SU-DHL-6 (cell line): ENCODE measurements at regions not wholly inside any gene's neighbourhood (a gene's known extent, or its start where the extent isn't known, plus 50 kb on each side); places are given as distances from the start of the nearest gene placed in this dataset.

Experiments used
- H2AFZ ChIP-seq: fragments of 200-600 bp; sonication (generic); 2 replicates; pipeline ENCODE4 v1.6.1; 2014; ENCODE audit warnings: low read depth, mild to moderate bottlenecking, moderate library complexity, mixed read lengths, antibody characterized with exemption, low read length; ENCODE audit not compliant: severe bottlenecking
- H3F3A ChIP-seq: fragments of 200-600 bp; shearing (Covaris generic); 2 replicates; pipeline ENCODE4 v1.6.0; 2016; ENCODE audit warnings: antibody characterized with exemption, mild to moderate bottlenecking; ENCODE audit not compliant: insufficient read depth
- H3K27ac ChIP-seq: fragments of 200-600 bp; sonication (generic); 2 replicates; pipeline ENCODE4 v1.5.1; 2016; ENCODE audit warnings: low read depth, mild to moderate bottlenecking, low read length, moderate library complexity, mixed read lengths
- H3K27me3 ChIP-seq: fragments of 200-600 bp; sonication (generic), shearing (Covaris generic); 2 replicates; pipeline ENCODE4 v1.6.0; 2014; ENCODE audit warnings: mild to moderate bottlenecking, low read length
- H3K36me3 ChIP-seq: fragments of 200-600 bp; sonication (generic); 2 replicates; pipeline ENCODE4 v1.6.1; 2014; ENCODE audit warnings: mild to moderate bottlenecking, low read length, mixed read lengths
- H3K4me2 ChIP-seq: fragments of 300-600, 200-600 bp; shearing (Covaris generic), sonication (generic); 2 replicates; pipeline ENCODE4 v1.6.0; 2014; ENCODE audit warnings: low read length, low read depth, mild to moderate bottlenecking; ENCODE audit not compliant: poor library complexity, severe bottlenecking
- H3K4me3 ChIP-seq: fragments of 200-600 bp; sonication (generic); 2 replicates; pipeline ENCODE4 v1.5.1; 2014; ENCODE audit warnings: antibody characterized with exemption, low read length, mild to moderate bottlenecking, mixed read lengths; ENCODE audit not compliant: insufficient read depth, poor library complexity, severe bottlenecking
- H3K79me2 ChIP-seq: fragments of 200-600 bp; sonication (generic); 2 replicates; pipeline ENCODE4 v1.6.1; 2014; ENCODE audit warnings: mild to moderate bottlenecking, low read length, moderate library complexity; ENCODE audit not compliant: insufficient read depth
- H3K9ac ChIP-seq: fragments of 200-600 bp; sonication (generic); 2 replicates; pipeline ENCODE4 v1.7.0; 2014; ENCODE audit warnings: mild to moderate bottlenecking, low read length
- H3K9me2 ChIP-seq: fragments of 200-600 bp; sonication (generic); replicated peaks from 2 replicates; pipeline ENCODE4 v1.6.1; 2014; ENCODE audit warnings: low read length; ENCODE audit not compliant: insufficient read depth
- H3K9me3 ChIP-seq: fragments of 200-600 bp; sonication (generic); 2 replicates; pipeline ENCODE4 v1.6.1; 2014; ENCODE audit warnings: low read length, mixed read lengths; ENCODE audit not compliant: insufficient read depth
- H4K20me1 ChIP-seq: fragments of 200-600 bp; sonication (generic); 2 replicates; pipeline ENCODE4 v1.6.1; 2014; ENCODE audit warnings: low read depth, mild to moderate bottlenecking, antibody characterized with exemption, low read length, moderate library complexity, mixed read lengths
- CTCF ChIP-seq: fragments of 200-600 bp; sonication (generic); IDR thresholded peaks from one replicate; pipeline ENCODE4 v1.5.1; 2017; ENCODE audit warnings: antibody characterized with exemption, mild to moderate bottlenecking, low read length, moderate library complexity; ENCODE audit not compliant: insufficient read depth, poor library complexity, severe bottlenecking
- EZH2phosphoT487 ChIP-seq: fragments of 200-600 bp; sonication (generic), shearing (Covaris generic); conservative IDR thresholded peaks from 2 replicates; pipeline ENCODE4 v1.6.1; 2018; ENCODE audit warnings: mild to moderate bottlenecking, antibody characterized with exemption, low read length, moderate library complexity, mixed read lengths

- no peaks in the 10 kb centered on the region for H3K27me3 ChIP-seq
- H2AFZ ChIP-seq: no peak overlapping the region
- H3K79me2 ChIP-seq: no peaks in the 10 kb centered on the region
- TF ChIP-seq CTCF: no peak
- no peak for TF ChIP-seq EZH2phosphoT487
- no peak overlapping the region for H3K4me2 ChIP-seq
- no peaks in the 10 kb centered on the region for H3K36me3 ChIP-seq
- H4K20me1 ChIP-seq: no peaks in the 10 kb centered on the region
- H3F3A ChIP-seq: no peaks in the 10 kb centered on the region
- H3K27ac ChIP-seq: no peak overlapping the region
- H3K4me3 ChIP-seq: no peak overlapping the region
- no peaks in the 10 kb centered on the region for H3K9me3 ChIP-seq
- no peaks in the 10 kb centered on the region for H3K9me2 ChIP-seq
- H3K9ac ChIP-seq: no peak overlapping the region
Measured at GRCh38 chr18:73646772-73647171, 500.9 kb downstream of the FBXO15 start.

GRCh38 chr18:73646196-73646595 is 501.4 kb downstream of the FBXO15 start:
- no peaks in the 10 kb centered on the region for H3K9me2 ChIP-seq
- no peak for TF ChIP-seq EZH2phosphoT487
- TF ChIP-seq CTCF: no peak
- no peak overlapping the region for H3K4me2 ChIP-seq
- no peaks in the 10 kb centered on the region for H3K36me3 ChIP-seq
- H3K4me3 ChIP-seq: no peak overlapping the region
- no peak overlapping the region for H2AFZ ChIP-seq
- H3K9me3 ChIP-seq: no peaks in the 10 kb centered on the region
- no peak overlapping the region for H3K27ac ChIP-seq
- no peaks in the 10 kb centered on the region for H3F3A ChIP-seq
- H3K27me3 ChIP-seq: no peaks in the 10 kb centered on the region
- H3K79me2 ChIP-seq: no peaks in the 10 kb centered on the region
- H3K9ac ChIP-seq: no peak overlapping the region
- H4K20me1 ChIP-seq: no peaks in the 10 kb centered on the region

- no peaks in the 10 kb centered on the region for H3K36me3 ChIP-seq
- H4K20me1 ChIP-seq: no peaks in the 10 kb centered on the region
- no peak for TF ChIP-seq CTCF
- TF ChIP-seq EZH2phosphoT487: no peak
- no peaks in the 10 kb centered on the region for H3K79me2 ChIP-seq
- H2AFZ ChIP-seq: no peak overlapping the region
- no peaks in the 10 kb centered on the region for H3K27me3 ChIP-seq
- no peaks in the 10 kb centered on the region for H3K9me3 ChIP-seq
- no peak overlapping the region for H3K9ac ChIP-seq
- H3K4me3 ChIP-seq: no peak overlapping the region
- no peak overlapping the region for H3K27ac ChIP-seq
- no peaks in the 10 kb centered on the region for H3K9me2 ChIP-seq
- no peaks in the 10 kb centered on the region for H3F3A ChIP-seq
- H3K4me2 ChIP-seq: no peak overlapping the region
Measured at GRCh38 chr18:73645160-73645715, 502.4 kb downstream of the FBXO15 start.

- TF ChIP-seq EZH2phosphoT487 (no peak), CTCF (no peak)
- Histone ChIP-seq H3K9ac (no peak overlapping the region), H4K20me1 (no peaks in the 10 kb centered on the region), H3F3A (no peaks in the 10 kb centered on the region), H3K27me3 (no peaks in the 10 kb centered on the region), H2AFZ (no peak overlapping the region), H3K27ac (no peak overlapping the region), H3K79me2 (no peaks in the 10 kb centered on the region), H3K9me3 (no peaks in the 10 kb centered on the region), H3K9me2 (no peaks in the 10 kb centered on the region), H3K4me3 (no peak overlapping the region), H3K36me3 (no peaks in the 10 kb centered on the region), H3K4me2 (no peak overlapping the region)
Measured at GRCh38 chr18:73639788-73640187, 507.8 kb downstream of the FBXO15 start.
